HG03280 (cell line): ENCODE measurements at regions not wholly inside any gene's neighbourhood (a gene's known extent, or its start where the extent isn't known, plus 50 kb on each side); places are given as distances from the start of the nearest gene placed in this dataset.

Source experiments
- ATAC-seq: cut with Tn5 transposase; IDR thresholded peaks from one replicate; pipeline ENCODE4 v1.9.1; 2021; ENCODE audit warnings: mild to moderate bottlenecking, moderate library complexity; ENCODE audit not compliant: unreplicated experiment

DNA sequence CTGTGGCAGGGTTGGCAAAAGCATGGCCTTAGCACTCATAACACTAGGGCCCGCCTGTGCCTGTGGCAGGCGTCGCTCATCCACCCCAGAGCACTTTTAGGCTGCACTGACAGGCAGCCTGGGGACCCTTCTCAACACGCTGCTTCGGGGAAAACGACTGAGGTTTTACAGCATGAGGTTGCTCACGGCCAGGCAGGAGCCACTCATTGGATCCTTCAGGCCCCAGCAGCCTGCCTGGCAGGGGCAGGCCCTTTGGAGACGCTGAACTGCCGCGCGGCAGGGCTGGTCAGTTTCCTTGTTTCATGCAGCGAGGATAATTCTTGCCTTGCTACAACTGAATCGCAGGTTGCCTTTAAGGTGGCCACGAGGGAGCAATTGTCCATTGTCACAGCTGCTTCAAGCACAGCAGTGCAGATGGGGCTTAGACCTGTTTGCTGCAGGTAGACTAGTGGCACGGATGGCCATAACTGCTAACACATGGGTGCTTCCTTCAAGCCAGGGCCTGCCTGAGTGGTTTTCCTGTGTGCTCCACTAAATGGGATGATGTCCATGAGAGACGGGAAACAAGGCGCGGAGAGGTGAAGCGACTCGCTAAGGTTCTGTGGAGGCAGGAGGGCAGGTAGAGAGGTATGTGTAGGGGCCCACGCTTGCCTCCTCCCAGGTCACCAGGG is 49.9 kb upstream of the HS6ST1 start:
- no peak for ATAC-seq

DNA sequence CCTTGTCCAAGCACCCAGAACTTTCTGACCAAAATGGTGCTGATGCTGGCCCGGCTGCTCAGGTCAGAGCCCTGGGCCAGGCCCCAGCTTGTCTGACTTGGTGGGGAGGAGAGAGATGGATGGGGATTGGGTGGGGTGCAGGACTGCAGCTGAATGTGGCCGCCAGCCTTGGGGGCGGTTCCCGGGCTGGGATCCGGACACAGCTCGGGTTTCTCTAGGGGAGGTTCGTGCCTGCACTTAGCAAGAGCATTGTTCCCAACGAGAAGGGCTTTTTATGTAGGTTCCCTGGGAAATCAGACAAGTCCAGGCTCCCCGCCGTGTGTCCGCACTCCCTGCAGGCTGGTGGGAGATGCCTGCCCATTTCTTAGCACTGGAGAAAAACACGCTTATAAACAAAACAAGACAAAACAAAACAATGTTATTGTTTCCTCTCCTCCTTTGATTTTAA is 50.5 kb upstream of the HS6ST1 start:
- no peak for ATAC-seq

DNA sequence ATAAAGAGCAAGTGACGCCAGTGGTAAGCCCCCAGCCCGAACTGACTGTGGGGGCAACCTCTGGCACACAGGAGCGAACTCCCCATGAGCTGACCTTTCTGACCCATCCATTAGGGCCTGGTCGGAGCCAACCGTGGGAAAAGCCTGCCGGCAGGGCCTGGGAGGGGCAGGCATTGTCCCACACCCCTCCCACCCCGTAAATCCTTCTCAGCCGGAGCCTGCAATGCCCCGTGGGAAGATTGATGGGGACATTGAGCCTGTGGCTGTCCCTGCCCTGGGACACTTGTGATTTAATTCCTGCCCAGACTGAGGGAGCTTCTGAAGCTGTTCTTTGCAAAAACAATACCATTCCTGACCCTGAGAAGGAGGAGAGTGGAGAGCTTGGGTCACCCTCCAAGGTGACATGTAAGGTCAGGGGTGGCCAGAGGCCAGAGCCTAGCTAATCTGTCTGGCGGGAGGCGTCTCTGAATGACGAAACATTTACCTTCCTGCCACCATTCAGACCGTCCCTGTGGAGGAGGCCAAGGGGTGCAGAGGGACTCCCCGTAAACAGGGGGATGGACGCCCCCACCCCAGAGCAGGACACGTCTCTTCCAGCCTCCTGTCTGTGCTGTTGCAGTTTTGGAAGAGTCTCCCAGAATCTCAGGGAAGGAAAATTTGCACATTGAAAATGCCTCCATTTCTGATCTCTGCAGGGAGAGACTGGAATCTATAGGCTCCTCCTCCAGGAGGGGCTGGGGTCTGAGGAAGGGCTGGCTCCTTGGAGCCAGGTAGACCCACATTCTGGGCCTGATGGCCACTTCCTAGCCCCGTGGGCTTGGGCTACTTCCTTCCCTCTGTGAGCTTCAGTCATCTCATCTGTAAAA is 51.2 kb upstream of the HS6ST1 start:
- no peak for ATAC-seq

- ATAC-seq: no peak
Measured at GRCh38 chr2:128370468-128371247, 52.0 kb upstream of the HS6ST1 start.

DNA sequence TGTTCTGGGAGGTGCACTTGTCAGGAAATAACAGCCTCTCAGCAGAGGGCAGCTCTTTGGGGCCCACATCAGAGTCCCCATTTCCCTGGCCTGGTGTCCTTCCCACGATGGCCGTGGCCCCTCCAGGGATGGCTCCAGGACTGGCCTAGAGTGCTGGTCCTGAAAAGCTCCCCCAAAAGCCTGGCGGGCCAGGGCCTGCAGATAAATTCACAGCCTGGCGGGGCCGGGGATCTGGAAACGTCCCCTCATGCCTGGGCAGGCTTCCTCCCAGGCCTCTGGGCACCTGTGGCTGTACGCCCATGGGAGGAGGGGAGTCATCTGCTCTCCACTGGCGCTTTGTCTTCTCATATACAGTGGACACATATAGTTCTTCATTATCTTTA is 52.6 kb upstream of the HS6ST1 start:
- no peak for ATAC-seq

DNA sequence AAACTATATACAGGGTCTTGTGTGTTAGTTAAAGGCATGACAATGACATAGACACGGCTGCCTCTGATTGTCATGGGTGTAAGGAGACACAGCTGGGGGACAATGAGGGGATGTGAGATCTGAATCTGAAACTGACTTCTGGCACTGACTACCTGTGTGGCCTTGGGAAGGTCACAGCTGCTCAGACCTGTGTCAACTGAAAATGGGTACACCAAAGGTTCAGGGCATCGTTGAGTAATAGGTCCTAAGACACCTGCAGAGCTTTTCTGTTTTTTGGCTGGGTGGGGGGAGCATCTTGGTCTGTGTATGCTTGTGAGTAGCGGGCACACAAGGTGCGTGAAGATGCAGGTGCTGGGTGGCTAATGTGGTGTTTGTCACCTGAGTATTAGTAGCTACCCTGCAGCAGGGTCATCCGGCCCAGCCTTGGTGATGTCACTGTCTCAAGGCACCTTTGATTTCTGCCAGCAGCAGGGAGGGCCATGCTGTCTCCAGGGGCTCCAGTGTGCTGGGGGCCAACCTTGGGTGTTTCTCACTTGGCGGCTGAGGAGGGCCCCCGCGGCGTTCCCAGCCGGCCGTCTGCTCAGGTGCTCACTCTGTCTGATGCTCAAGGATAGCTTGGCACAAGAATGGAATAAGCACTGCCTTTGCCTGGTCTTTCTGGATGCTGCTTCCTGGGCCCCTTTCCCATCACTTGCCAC is 53.1 kb upstream of the HS6ST1 start:
- ATAC-seq: no peak

DNA sequence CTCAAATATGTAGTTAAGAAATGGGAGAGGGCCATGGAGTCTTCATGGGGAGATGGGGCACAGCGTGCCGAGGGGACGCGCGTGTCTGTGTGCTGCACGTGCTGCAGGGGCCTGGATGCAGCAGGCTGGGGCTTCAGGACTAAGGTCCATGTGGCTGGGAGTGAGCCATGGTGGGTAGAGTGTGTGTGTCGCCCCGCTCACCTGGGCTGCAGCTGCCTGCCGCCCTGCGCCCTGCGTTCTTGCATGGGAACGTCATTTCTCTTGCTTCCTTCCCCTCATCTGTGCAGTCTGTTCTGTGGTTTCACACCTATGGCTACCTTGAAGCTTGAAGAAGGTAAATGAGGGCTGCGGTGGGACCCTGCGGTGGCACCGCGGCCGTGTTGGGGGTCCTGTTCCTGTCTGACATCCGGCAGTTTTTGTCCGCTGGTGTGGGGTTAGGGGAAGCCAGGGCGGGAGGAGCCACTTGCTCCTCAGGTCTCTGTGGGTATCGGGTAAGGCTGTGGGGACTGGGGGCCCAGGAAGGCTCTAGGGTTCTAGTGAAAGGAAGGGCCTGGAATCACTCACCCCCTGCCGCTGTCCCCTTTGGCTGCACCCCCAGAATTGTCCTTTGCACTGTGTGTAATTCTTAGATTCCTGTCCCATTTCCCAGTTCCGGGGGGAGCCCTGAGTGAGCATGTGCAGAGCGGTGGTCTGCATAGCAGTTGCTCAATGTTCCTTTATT is 54.1 kb upstream of the HS6ST1 start:
- no peak for ATAC-seq

GRCh38 chr2:128373451-128374000 is 54.9 kb upstream of the HS6ST1 start:
- no peak for ATAC-seq

DNA sequence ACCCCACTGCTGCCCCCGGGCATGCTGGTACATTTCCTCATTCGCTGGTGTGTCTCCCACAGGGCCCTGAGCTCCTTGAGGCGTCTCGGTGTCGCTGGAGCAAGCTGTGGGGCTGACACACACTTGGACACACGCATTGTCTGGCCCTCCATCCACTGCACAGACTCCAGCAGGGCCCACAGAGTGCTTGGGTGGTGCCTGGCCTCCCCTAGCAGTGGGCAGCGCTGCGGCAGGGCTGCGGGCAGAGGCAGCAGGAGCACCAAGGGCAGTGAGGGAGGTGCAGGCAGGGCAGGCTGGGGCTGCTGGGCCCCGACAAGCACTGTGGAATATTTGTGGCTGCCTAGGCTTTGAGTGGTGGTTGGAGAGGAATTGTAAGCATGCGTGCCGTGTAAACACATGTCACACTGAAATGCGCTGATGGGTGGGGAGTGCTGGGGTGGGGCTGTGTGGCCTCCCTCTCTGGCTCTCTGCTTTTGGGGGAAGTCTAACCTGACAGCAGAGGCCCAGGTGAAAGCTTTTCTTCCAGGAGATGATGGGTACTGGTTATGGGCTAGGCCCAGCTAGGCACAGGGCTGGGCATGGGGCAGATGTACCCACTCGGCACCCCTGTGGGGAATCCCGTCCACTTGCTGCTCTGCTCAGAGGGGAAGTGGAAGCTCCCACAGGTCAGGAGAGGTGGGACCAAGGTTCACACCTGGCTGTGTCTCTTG is 55.5 kb upstream of the HS6ST1 start:
- no peak for ATAC-seq

- ATAC-seq: no peak
Measured at GRCh38 chr2:128374711-128375413, 56.2 kb upstream of the HS6ST1 start.

DNA sequence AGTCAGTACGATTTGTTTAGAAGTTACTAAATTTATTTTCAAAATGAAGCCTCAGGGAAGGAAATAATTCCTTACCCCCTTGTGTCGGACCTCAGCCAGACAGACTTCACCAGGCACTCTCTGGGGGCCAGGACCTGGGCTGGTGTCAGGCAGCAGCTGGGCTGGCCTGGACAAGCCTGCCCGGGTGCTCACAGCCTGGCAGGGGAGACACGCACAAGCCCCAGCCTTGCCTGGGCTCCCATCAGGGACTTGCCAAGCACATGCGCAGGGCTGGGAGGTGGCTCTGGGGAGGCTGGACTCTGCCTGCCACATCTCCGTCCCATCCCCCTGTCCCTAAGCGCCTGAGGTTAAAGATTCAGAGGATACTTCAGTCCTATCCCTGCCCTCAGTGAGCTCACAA is 56.8 kb upstream of the HS6ST1 start:
- ATAC-seq: no peak

DNA sequence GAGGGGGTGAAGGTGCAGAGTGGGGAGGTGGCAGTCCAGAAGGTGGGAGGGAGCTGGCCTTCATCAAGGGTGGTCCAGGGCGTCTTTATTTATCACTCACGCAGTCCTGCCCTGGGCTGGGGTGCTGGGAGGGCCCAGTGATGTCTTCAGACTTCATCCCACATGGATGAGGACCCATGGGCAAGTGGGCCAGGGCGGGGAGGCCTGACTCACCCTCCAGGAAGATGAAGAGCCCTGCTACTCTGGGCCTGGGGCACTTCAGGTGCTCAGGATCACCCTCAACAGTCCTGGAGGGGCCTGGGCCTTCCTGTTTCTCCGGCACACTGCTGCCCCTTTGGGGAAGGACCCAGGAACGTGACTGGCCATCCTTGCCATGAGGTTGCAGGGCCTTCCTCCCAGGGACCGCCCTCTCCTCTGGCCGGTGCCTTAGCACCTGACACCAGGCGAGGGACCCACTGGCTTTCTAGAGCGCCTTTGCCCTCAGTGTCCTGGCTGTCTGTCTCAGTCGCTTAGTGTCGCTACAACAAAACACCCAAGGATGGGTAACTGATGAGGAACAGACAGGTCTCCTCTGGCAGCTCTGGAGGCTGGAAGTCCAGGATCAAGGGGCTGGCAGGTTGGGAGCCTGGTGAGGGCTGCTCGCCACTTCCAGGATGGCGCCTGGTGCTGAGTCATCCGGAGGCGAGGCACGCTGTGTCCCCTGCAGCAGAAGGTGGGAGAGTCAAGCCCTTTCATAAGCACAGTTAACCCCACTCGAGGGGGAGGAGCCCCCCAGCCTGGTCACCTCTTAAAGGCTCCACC is 57.8 kb upstream of the HS6ST1 start:
- ATAC-seq: no peak

DNA sequence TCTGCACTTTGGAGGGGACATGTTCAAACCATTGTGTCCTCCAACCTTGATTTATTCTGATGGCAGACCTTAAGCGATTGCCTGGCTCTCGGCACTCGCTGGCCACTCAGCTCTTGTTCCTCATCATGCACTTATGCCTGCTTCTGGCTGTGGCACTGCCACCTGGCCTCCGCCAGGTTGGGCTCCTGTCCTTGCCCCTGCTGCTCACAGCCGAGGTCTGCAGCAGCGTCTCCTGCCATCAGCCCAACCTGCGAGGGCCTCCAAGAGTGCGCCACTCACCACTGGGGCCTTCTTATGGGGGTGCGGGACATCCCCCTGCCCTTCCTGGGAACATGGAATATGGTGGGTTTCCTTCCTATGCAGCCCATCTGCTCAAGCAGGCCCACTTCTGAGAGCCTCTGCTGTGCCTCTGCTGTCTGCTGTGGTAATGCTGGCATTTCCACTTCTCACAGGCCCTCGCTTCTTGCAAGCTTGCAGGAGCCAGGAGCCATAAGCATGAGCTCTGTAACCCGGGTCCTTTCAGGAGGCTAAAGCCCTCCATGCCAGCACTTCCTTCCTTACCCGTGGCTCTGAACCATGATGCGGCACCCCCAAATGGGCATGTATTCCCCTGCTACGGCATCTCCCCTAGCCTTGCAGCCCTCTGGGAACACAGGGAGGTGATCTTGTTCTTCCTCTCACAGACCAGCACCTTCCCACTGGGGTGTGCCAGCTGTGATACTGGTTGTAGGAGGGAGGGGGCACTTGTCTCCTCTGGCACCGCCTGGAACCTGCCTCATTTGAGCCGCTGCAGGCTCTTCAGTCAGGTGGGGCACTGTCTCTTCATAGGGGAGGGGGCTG is 58.6 kb upstream of the HS6ST1 start:
- no peak for ATAC-seq

- ATAC-seq: no peak
Measured at GRCh38 chr2:128378231-128379020, 59.8 kb upstream of the HS6ST1 start.

GRCh38 chr2:128379021-128380015 is 60.6 kb upstream of the HS6ST1 start:
- no peak for ATAC-seq
